Neural cell (in vitro differentiated cells): ENCODE measurements at regions not wholly inside any gene's neighbourhood (a gene's known extent, or its start where the extent isn't known, plus 50 kb on each side); places are given as distances from the start of the nearest gene placed in this dataset.
"Not testable (repeated sequence)": the region's sequence is repeated elsewhere in the genome, so short reads cannot be mapped to it uniquely, and the experiment has no call there.

Experiments
- H2AFZ ChIP-seq: fragments of 200-600, 300-800 bp; sonication (generic), shearing (Covaris generic); 2 replicates; pipeline ENCODE4 v1.6.0; 2014; ENCODE audit warnings: low read depth, mild to moderate bottlenecking, antibody characterized with exemption, low read length, moderate library complexity
- H3F3A ChIP-seq: fragments of 200-600 bp; shearing (Covaris generic); 2 replicates; pipeline ENCODE4 v1.6.1; 2016; ENCODE audit warnings: mild to moderate bottlenecking, moderate library complexity, mixed read lengths, antibody characterized with exemption, low read length; ENCODE audit not compliant: insufficient read depth, poor library complexity, severe bottlenecking
- H3K27ac ChIP-seq: fragments of 200-600, 300-800 bp; sonication (generic), shearing (Covaris generic); 2 replicates; pipeline ENCODE4 v1.5.1; 2014; ENCODE audit warnings: mild to moderate bottlenecking, low read length, moderate library complexity
- H3K27me3 ChIP-seq: fragments of 300-800, 200-600 bp; sonication (generic), shearing (Covaris generic); 2 replicates; pipeline ENCODE4 v1.6.0; 2014; ENCODE audit warnings: mild to moderate bottlenecking, low read depth, low read length, moderate library complexity; ENCODE audit not compliant: insufficient read depth
- H3K36me3 ChIP-seq: fragments of 300-800, 200-600 bp; sonication (generic), shearing (Covaris generic); 2 replicates; pipeline ENCODE4 v1.5.1; 2014; ENCODE audit warnings: mild to moderate bottlenecking, antibody characterized with exemption, low read length, moderate library complexity; ENCODE audit not compliant: insufficient read depth
- H3K4me2 ChIP-seq: fragments of 300-800, 200-600 bp; sonication (generic), shearing (Covaris generic); 2 replicates; pipeline ENCODE4 v1.6.0; 2014; ENCODE audit warnings: mild to moderate bottlenecking, low read length
- H3K4me3 ChIP-seq: fragments of 300-800, 200-600 bp; sonication (generic), shearing (Covaris generic); 2 replicates; pipeline ENCODE4 v1.5.1; 2014; ENCODE audit warnings: mild to moderate bottlenecking, low read length, moderate library complexity
- H3K79me2 ChIP-seq: fragments of 200-600 bp; shearing (Covaris generic); replicated peaks from 2 replicates; pipeline ENCODE4 v1.6.0; 2014; ENCODE audit warnings: mild to moderate bottlenecking, low read length, moderate library complexity; ENCODE audit not compliant: insufficient read depth
- H3K9ac ChIP-seq: fragments of 300-800, 200-600 bp; sonication (generic), shearing (Covaris generic); 2 replicates; pipeline ENCODE4 v1.6.1; 2016; ENCODE audit warnings: mild to moderate bottlenecking, low read length, mixed read lengths
- H3K9me2 ChIP-seq: fragments of 200-600 bp; shearing (Covaris generic); 2 replicates; pipeline ENCODE4 v1.6.1; 2016; ENCODE audit warnings: mild to moderate bottlenecking, low read length, mixed read lengths; ENCODE audit not compliant: insufficient read depth
- H3K9me3 ChIP-seq: fragments of 200-600, 300-800 bp; sonication (generic), shearing (Covaris generic); 2 replicates; pipeline ENCODE4 v1.6.1; 2016; ENCODE audit warnings: mild to moderate bottlenecking, mixed run types, low read length, moderate library complexity, mixed read lengths
- H4K20me1 ChIP-seq: fragments of 200-600 bp; shearing (Covaris generic); 2 replicates; pipeline ENCODE4 v1.6.1; 2016; ENCODE audit warnings: mild to moderate bottlenecking, mixed run types; ENCODE audit not compliant: insufficient read depth
- EP300 ChIP-seq: fragments of 450-650 bp; conservative IDR thresholded peaks from 2 replicates; pipeline ENCODE4 v1.6.1; 2014; ENCODE audit warnings: antibody characterized with exemption, mild to moderate bottlenecking, moderate library complexity; ENCODE audit not compliant: poor library complexity, severe bottlenecking
- EZH2 ChIP-seq: fragments of 200-600, 300-800 bp; shearing (Covaris generic), sonication (generic); IDR thresholded peaks from 2 replicates; pipeline ENCODE4 v1.6.1; 2014; ENCODE audit warnings: antibody characterized with exemption, low read length, borderline replicate concordance, mild to moderate bottlenecking; ENCODE audit not compliant: insufficient read depth, poor library complexity, severe bottlenecking
- MXI1 ChIP-seq: fragments of 450-650 bp; conservative IDR thresholded peaks from 2 replicates; pipeline ENCODE4 v1.6.1; 2014; ENCODE audit warnings: antibody characterized with exemption, mild to moderate bottlenecking; ENCODE audit not compliant: poor library complexity, severe bottlenecking
- POLR2AphosphoS5 ChIP-seq: IDR thresholded peaks from 2 replicates; pipeline ENCODE4 v1.6.1; 2012
- RAD21 ChIP-seq: fragments of 450-650 bp; conservative IDR thresholded peaks from 2 replicates; pipeline ENCODE4 v1.6.1; 2014; ENCODE audit warnings: antibody characterized with exemption, mild to moderate bottlenecking, moderate library complexity
- REST ChIP-seq: IDR thresholded peaks from 2 replicates; pipeline ENCODE4 v1.6.1; 2012; ENCODE audit warnings: borderline replicate concordance
- SMC3 ChIP-seq: fragments of 450-650 bp; conservative IDR thresholded peaks from 2 replicates; pipeline ENCODE4 v1.6.1; 2014; ENCODE audit warnings: antibody characterized with exemption, mild to moderate bottlenecking, moderate library complexity; ENCODE audit not compliant: poor library complexity
- TAF1 ChIP-seq: IDR thresholded peaks from 2 replicates; pipeline ENCODE4 v1.6.1; 2012; ENCODE audit warnings: low read depth
- TF ChIP-seq, protein P1 (sequence below): fragments of 450-650 bp; IDR thresholded peaks from 2 replicates; pipeline ENCODE4 v1.5.1; 2014; ENCODE audit warnings: antibody characterized with exemption, mild to moderate bottlenecking, moderate library complexity; ENCODE audit not compliant: poor library complexity, severe bottlenecking

GRCh38 chr9:11192993-11193392, 580.2 kb upstream of the PTPRD start:
- TF ChIP-seq POLR2AphosphoS5, result no peak
- TF ChIP-seq EP300, result peak; percentile 9
- H3F3A ChIP-seq, result no peaks in the 10 kb centered on the region
- H3K9me2 ChIP-seq, result no peaks in the 10 kb centered on the region
- H3K36me3 ChIP-seq, result no peaks in the 10 kb centered on the region
- peaks cover 4% of the 10 kb centered on the region for H3K9me3 ChIP-seq
- no peak overlapping the region for H3K4me2 ChIP-seq
- H3K27me3 ChIP-seq, result no peaks in the 10 kb centered on the region
- H2AFZ ChIP-seq, result no peak overlapping the region
- no peaks in the 10 kb centered on the region for H4K20me1 ChIP-seq
- H3K79me2 ChIP-seq, result no peaks in the 10 kb centered on the region
- H3K9ac ChIP-seq, result no peak overlapping the region
- no peak overlapping the region for H3K4me3 ChIP-seq
- no peak overlapping the region for H3K27ac ChIP-seq

GRCh38 chr9:11194246-11194645, 581.4 kb upstream of the PTPRD start:
- Histone ChIP-seq H3K27me3 (no peaks in the 10 kb centered on the region), H3K36me3 (no peaks in the 10 kb centered on the region), H3K79me2 (no peaks in the 10 kb centered on the region), H3K9me3 (no peaks in the 10 kb centered on the region), H3K4me3 (no peak overlapping the region), H3K4me2 (no peak overlapping the region), H3K27ac (no peak overlapping the region), H3K9ac (no peak overlapping the region), H2AFZ (no peak overlapping the region), H3F3A (no peaks in the 10 kb centered on the region), H3K9me2 (no peaks in the 10 kb centered on the region), H4K20me1 (no peaks in the 10 kb centered on the region)
- TF ChIP-seq TAF1, result no peak
- TF ChIP-seq EP300, result no peak
- no peak for TF ChIP-seq REST
- TF ChIP-seq, protein P1, sequence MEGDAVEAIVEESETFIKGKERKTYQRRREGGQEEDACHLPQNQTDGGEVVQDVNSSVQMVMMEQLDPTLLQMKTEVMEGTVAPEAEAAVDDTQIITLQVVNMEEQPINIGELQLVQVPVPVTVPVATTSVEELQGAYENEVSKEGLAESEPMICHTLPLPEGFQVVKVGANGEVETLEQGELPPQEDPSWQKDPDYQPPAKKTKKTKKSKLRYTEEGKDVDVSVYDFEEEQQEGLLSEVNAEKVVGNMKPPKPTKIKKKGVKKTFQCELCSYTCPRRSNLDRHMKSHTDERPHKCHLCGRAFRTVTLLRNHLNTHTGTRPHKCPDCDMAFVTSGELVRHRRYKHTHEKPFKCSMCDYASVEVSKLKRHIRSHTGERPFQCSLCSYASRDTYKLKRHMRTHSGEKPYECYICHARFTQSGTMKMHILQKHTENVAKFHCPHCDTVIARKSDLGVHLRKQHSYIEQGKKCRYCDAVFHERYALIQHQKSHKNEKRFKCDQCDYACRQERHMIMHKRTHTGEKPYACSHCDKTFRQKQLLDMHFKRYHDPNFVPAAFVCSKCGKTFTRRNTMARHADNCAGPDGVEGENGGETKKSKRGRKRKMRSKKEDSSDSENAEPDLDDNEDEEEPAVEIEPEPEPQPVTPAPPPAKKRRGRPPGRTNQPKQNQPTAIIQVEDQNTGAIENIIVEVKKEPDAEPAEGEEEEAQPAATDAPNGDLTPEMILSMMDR, result no peak
- no peak for TF ChIP-seq EZH2
- TF ChIP-seq MXI1, result no peak
- no peak for TF ChIP-seq SMC3
- no peak for TF ChIP-seq RAD21
- no peak for TF ChIP-seq POLR2AphosphoS5

- H2AFZ ChIP-seq, H3K9me2 ChIP-seq, H3K27me3 ChIP-seq, H3F3A ChIP-seq, H3K79me2 ChIP-seq, H4K20me1 ChIP-seq, H3K27ac ChIP-seq, H3K9me3 ChIP-seq, H3K9ac ChIP-seq, H3K36me3 ChIP-seq, H3K4me2 ChIP-seq, H3K4me3 ChIP-seq: not testable (repeated sequence)
Observed at GRCh38 chr9:11196840-11197365, 584.1 kb upstream of the PTPRD start.
